ENCODE measurements at regions not wholly inside any gene's neighbourhood (a gene's known extent, or its start where the extent isn't known, plus 50 kb on each side); places are given as distances from the start of the nearest gene placed in this dataset.

GRCh38 chr14:95609398-95609990, 74.6 kb downstream of the GLRX5 start:
- no peak overlapping the region for H2BK120ac ChIP-seq (ENCODE audit: low read depth, low read length)
- 68% methylated on average over 2 of the region's 7 CpGs; no CpG with 5 or more reads in 1 of the 2 experiments for WGBS, 2 experiments (ENCODE audit: extremely low coverage in 2 of 2, insufficient read length in 1 of 2)
- H3K4me3 ChIP-seq (ENCODE audit: insufficient read depth, low read depth, low read length): no peak overlapping the region
- no peak overlapping the region for H2AK9ac ChIP-seq (replicated peaks; ENCODE audit: low read depth, low read length, poor library complexity)
- no peak overlapping the region for H3K27ac ChIP-seq (ENCODE audit: insufficient read depth, low read length)
- CTCF ChIA-PET: interaction anchor here (0.6 kb wide), 2 partner anchors 13 to 684 kb away, joined by 3 read pairs; no protein-coding TSS in a partner anchor
- H3K4me1 ChIP-seq (ENCODE audit: control insufficient read depth, insufficient read depth, low read length): no peaks in the 10 kb centered on the region
- H3K9me1 ChIP-seq (ENCODE audit: insufficient read depth, low read length): no peaks in the 10 kb centered on the region
- TF ChIP-seq ELK1 (IDR thresholded peaks at IDR 0.05; ENCODE audit: borderline replicate concordance, low read depth, low read length) (no peak), MAZ (IDR thresholded peaks at IDR 0.05; ENCODE audit: borderline replicate concordance, low read depth, low read length) (no peak), MAFK (IDR thresholded peaks at IDR 0.05; ENCODE audit: low read depth, low read length) (no peak), NFE2L2 (IDR thresholded peaks at IDR 0.05; ENCODE audit: low read depth, low read length) (no peak), CHD1 (IDR thresholded peaks at IDR 0.05; ENCODE audit: low read depth, low read length) (no peak), RCOR1 (IDR thresholded peaks at IDR 0.05; ENCODE audit: insufficient replicate concordance, low read length) (no peak), CTCF (conservative IDR thresholded peaks at IDR 0.05; ENCODE audit: low read depth, low read length) (peak; percentile 46), RFX5 (IDR thresholded peaks at IDR 0.05; ENCODE audit: low read depth, low read length) (no peak), RAD21 (IDR thresholded peaks at IDR 0.05; ENCODE audit: low read length) (peak; percentile 48), FOS (IDR thresholded peaks at IDR 0.05; ENCODE audit: low read depth, low read length) (no peak), POLR2A (IDR thresholded peaks at IDR 0.05; ENCODE audit: low read depth, low read length) (no peak), BHLHE40 (IDR thresholded peaks at IDR 0.05; ENCODE audit: low read depth, low read length) (no peak), CEBPB (IDR thresholded peaks at IDR 0.05; ENCODE audit: low read depth, low read length) (no peak), USF2 (IDR thresholded peaks at IDR 0.05; ENCODE audit: low read depth, low read length) (no peak), SMC3 (IDR thresholded peaks at IDR 0.05; ENCODE audit: low read depth, low read length) (peak; percentile 34), MXI1 (IDR thresholded peaks at IDR 0.05; ENCODE audit: borderline replicate concordance, low read depth, low read length) (no peak)
- BruUV-seq (replicated peaks): no TSS peak
- no peaks in the 10 kb centered on the region for H3K36me3 ChIP-seq (ENCODE audit: control insufficient read depth, insufficient read depth, low read length)
- no peak overlapping the region for H4K8ac ChIP-seq (ENCODE audit: low read depth in 2 of 2, low read length in 2 of 2)
- ATAC-seq (ENCODE audit: low read depth) (peak; percentile 49), DNase-seq (peak; percentile 23)
- in situ Hi-C loops (cut with MboI; ENCODE audit: low sequenced_read_pairs): no loop called here
- H4K5ac ChIP-seq (ENCODE audit: low read depth, low read length): no peak overlapping the region
- dilution Hi-C loops (cut with HindIII; ENCODE audit: low sequenced_read_pairs, unreplicated experiment): no loop called here
- no peak overlapping the region for H2BK15ac ChIP-seq (ENCODE audit: low read depth, low read length)
- intact Hi-C loops (cut with micrococcal nuclease): loop anchor here (1.0 kb wide), 1 partner anchor 385 kb away; no protein-coding TSS in a partner anchor
- H3K56ac ChIP-seq (ENCODE audit: extremely low read depth, insufficient read depth, low read length): no peak overlapping the region
- H3K9me3 ChIP-seq (ENCODE audit: control insufficient read depth, insufficient read depth, low read length): no peaks in the 10 kb centered on the region
- H2BK20ac ChIP-seq (ENCODE audit: low read depth, low read length): no peak overlapping the region
- no peaks in the 10 kb centered on the region for H3K79me1 ChIP-seq (ENCODE audit: low read depth in 1 of 2, low read length in 2 of 2)
- no peak overlapping the region for H2AK5ac ChIP-seq (ENCODE audit: low read depth, low read length)
- H2AFZ ChIP-seq (replicated peaks; ENCODE audit: low read length, poor library complexity): no peak overlapping the region
- no peak overlapping the region for H3K23ac ChIP-seq (ENCODE audit: low read depth, low read length)
- no peak overlapping the region for H3K9ac ChIP-seq (ENCODE audit: low read depth, low read length)
- H3K18ac ChIP-seq (ENCODE audit: low read depth, low read length): no peak overlapping the region
- H3K4me2 ChIP-seq (ENCODE audit: low read depth, low read length): no peak overlapping the region
- H4K91ac ChIP-seq (ENCODE audit: insufficient read depth, low read depth, low read length): no peak overlapping the region
- no peaks in the 10 kb centered on the region for H4K20me1 ChIP-seq (ENCODE audit: insufficient read depth, low read length)
- no peak overlapping the region for H2BK5ac ChIP-seq (ENCODE audit: low read depth, low read length, poor library complexity, severe bottlenecking)
- peaks cover 3% of the 10 kb centered on the region for H3K27me3 ChIP-seq (ENCODE audit: control insufficient read depth, insufficient read depth, low read length)
- POLR2A ChIA-PET (ENCODE audit: unreplicated experiment): no interaction called here
- H3K14ac ChIP-seq (replicated peaks; ENCODE audit: low read depth, low read length): no peak overlapping the region
- no peak overlapping the region for H3K4ac ChIP-seq (ENCODE audit: low read depth, low read length)

Measured in IMR-90 (cell line).